ENCODE measurements at regions not wholly inside any gene's neighbourhood (a gene's known extent, or its start where the extent isn't known, plus 50 kb on each side); places are given as distances from the start of the nearest gene placed in this dataset.

GRCh38 chr5:116834796-116835515 lies 260.3 kb upstream of the SEMA6A start:
- no peak for DNase-seq (ENCODE audit: low read depth in 2 of 3, low spot score in 1 of 3)

GRCh38 chr5:116830079-116830478 lies 255.5 kb upstream of the SEMA6A start:
- DNase-seq (ENCODE audit: low read depth in 2 of 3, low spot score in 1 of 3): no peak

- DNase-seq (ENCODE audit: low read depth in 2 of 3, low spot score in 1 of 3): no peak
These were observed 252.5 kb upstream of the SEMA6A start for GRCh38 chr5:116827078-116827477.

GRCh38 chr5:116825486-116825885 lies 250.9 kb upstream of the SEMA6A start:
- DNase-seq (ENCODE audit: low read depth in 2 of 3, low spot score in 1 of 3): no peak

DNA sequence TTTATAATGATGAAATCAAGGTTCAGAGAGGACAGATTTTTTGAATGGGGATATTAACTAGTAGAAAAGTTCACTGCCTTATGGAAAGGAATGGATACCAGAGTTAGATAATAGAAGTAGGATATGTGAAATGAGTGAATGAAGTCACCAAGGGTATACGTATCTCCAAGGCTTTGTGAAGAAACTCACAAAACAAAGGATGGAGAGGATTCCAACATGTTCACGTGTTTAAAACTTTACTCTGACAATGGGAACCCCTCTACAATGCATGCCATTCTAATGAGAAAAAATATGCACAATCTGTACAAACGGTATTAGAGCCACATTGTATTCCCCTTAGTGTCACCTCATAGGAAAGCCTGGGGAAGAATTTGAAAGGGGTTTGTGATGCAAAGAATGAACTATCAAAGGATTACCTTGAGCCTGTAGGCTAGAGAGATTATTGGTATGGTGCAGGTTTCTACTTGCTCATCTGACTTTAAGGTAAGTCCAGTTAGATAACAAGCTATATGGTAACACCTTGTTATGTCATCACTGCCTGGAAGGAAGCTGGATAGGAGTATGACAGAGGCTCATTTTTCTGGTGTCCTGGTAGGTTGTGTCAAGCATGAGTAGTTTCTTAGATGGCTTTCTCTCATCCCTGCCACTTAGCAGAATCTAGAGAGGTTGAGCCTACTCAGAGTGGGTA lies 250.3 kb upstream of the SEMA6A start:
- no peak for DNase-seq (ENCODE audit: low read depth in 2 of 3, low spot score in 1 of 3)

- DNase-seq (ENCODE audit: low read depth in 2 of 3, low spot score in 1 of 3): no peak
These were observed 240.2 kb upstream of the SEMA6A start for GRCh38 chr5:116814626-116815385.

DNA sequence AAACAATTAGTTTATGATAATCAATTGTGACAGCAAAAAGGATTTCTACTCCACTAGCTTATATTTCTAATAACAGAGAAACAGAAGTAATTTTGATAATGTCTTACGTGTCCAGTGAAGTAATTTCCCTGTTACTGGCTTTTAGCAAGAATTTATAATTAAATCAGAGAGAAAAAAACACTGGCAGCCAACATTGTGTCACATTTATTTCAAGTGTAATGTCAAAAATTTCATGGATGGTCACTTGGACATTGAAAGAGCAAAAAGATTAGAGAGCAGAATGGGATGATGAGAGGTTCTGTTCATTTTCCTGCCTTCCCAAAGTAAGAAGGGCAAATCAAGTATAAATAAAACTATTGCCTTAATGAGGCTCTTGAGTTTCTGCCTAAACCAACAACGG lies 239.3 kb upstream of the SEMA6A start:
- DNase-seq (ENCODE audit: low read depth in 2 of 3, low spot score in 1 of 3): no peak

GRCh38 chr5:116813356-116813755 lies 238.7 kb upstream of the SEMA6A start:
- DNase-seq (ENCODE audit: low read depth in 2 of 3, low spot score in 1 of 3): no peak

DNA sequence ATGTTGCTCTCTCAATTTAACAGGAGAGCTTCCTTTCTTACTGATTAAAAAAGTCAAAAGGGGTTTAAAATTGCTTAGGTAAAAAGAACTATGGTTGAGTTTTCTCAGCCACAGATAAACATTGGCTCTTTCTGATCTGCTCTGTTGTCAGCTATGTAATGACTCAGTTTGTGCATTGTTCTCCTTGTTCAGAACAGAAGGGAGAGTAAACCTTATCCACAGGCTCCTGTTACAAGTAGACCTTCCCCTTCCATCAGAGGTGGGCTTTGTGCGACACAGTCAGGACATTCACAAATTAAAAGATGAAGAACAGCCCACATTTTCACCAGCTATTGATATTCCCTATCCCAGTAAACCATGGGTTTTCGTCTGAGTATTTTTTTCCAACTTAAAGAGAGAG lies 236.3 kb upstream of the SEMA6A start:
- no peak for DNase-seq (ENCODE audit: low read depth in 2 of 3, low spot score in 1 of 3)

DNA sequence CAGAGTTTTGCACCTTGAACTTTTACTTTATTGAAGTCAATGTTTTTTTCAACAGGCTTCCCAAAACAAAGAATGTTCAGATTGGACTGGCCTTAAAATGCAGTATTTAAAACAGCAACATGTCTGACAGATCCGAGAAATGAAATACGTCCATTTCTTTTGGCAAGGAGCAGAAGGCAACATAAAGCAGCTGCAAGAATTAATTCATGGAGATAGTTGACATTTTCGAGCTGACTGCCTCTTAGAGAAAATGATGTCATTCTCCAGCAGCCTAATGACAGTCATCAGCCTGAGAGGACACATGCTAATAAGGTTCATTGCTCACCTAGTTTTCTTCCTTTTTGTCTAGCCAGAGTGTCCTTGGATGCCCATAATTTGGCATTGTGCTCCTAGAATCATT lies 232.2 kb upstream of the SEMA6A start:
- DNase-seq (ENCODE audit: low read depth in 2 of 3, low spot score in 1 of 3): no peak

- DNase-seq (ENCODE audit: low read depth in 2 of 3, low spot score in 1 of 3): no peak
These were observed 224.8 kb upstream of the SEMA6A start for GRCh38 chr5:116799401-116799800.

GRCh38 chr5:116795189-116795588 lies 220.6 kb upstream of the SEMA6A start:
- DNase-seq (ENCODE audit: low read depth in 2 of 3, low spot score in 1 of 3): no peak

- DNase-seq (ENCODE audit: low read depth in 2 of 3, low spot score in 1 of 3): no peak
These were observed 214.9 kb upstream of the SEMA6A start for GRCh38 chr5:116789522-116789921.

GRCh38 chr5:116788851-116789403 lies 214.3 kb upstream of the SEMA6A start:
- no peak for DNase-seq (ENCODE audit: low read depth in 2 of 3, low spot score in 1 of 3)

GRCh38 chr5:116787570-116787969 lies 212.9 kb upstream of the SEMA6A start:
- DNase-seq (ENCODE audit: low read depth in 2 of 3, low spot score in 1 of 3): no peak

DNA sequence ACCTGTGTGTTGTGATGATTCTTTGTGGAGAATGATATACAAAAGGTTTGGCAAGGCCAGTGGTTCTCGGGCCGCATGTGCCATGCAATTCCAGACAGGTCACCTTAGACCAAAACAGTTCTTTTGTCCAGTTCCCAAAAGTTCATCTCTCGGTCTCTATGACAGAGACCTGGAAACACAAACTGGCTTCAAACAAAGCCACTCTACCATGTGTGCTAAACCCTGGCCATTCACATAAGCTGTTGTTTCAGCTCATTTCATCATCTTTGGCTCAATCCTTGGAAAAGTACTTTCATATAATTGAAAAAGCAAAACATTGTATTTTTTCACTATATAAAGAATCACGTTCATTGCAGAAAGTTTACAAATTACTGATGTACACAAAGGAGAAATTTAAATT lies 210.5 kb upstream of the SEMA6A start:
- DNase-seq (ENCODE audit: low read depth in 2 of 3, low spot score in 1 of 3): no peak

DNA sequence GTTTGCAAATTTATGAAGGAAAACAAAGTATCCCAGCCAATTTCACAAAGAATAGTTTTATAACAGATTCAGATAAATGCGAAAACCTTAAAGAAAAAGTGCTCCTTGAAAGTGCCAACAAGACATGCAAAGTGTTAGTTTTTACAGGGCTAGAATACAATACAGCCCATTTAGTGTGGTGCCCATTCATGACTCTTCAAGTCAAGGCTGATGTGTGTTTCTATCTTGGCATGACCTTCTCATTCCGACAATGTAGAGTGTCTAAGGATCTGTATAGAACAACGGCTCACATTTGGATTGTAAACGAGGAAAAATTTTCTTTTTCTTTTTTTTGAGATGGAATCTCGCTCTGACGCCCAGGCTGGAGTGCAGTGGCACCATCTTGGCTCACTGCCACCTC lies 205.2 kb upstream of the SEMA6A start:
- no peak for DNase-seq (ENCODE audit: low read depth in 2 of 3, low spot score in 1 of 3)

- no peak for DNase-seq (ENCODE audit: low read depth in 2 of 3, low spot score in 1 of 3)
These were observed 204.1 kb upstream of the SEMA6A start for GRCh38 chr5:116778651-116779280.

DNA sequence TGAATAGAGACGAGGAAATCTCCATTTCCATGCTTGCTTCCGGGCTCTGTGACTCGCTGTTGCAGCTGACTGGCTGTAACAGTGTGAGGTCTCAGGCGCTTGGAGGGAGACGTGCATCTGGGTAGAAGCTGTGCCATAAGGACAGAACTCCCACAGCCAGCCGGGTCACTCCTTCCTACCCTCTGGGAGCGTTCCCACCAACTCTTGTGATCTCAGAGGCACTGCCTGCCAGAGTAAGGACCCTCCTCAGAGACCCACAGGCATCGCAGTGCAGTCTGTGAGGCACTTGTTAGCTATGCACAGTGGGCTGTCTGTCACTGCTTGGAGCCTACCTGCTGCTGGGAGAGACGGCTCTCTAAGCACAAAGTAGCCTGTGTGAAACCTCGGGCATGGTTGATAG lies 203.4 kb upstream of the SEMA6A start:
- DNase-seq (ENCODE audit: low read depth in 2 of 3, low spot score in 1 of 3): no peak

DNA sequence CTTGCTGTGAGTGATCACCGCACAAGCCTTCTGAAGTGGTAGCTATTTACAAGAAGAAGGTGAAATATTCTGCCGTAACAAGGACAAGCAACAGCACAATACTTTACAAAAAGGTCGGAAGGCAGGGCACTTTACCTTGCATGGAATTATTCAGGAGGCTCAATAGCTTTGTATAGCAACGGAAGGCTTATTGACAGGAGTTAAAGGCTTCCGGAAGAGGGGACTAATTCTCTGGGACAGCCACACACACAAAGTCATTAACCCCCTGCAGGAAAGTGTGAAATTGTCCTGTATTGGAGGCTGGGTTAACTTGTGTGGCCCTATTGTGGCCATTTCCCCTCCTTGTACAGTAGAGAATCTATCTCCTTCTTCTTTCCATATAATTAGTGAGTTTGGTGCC lies 199.3 kb upstream of the SEMA6A start:
- DNase-seq (ENCODE audit: low read depth in 2 of 3, low spot score in 1 of 3): no peak

GRCh38 chr5:116772806-116773205 lies 198.2 kb upstream of the SEMA6A start:
- no peak for DNase-seq (ENCODE audit: low read depth in 2 of 3, low spot score in 1 of 3)

GRCh38 chr5:116772152-116772501 lies 197.5 kb upstream of the SEMA6A start:
- DNase-seq (ENCODE audit: low read depth in 2 of 3, low spot score in 1 of 3): no peak

Measured in stimulated activated CD4-positive, alpha-beta T cell treated with anti-CD3 and anti-CD28 coated beads, Interleukin-12 subunit alpha, Interleukin-12 subunit beta, amount 100 ng/mL, for 48 hours (primary cell).